KMS-11 (cell line): ENCODE measurements at regions not wholly inside any gene's neighbourhood (a gene's known extent, or its start where the extent isn't known, plus 50 kb on each side); places are given as distances from the start of the nearest gene placed in this dataset.

Source experiments
- H2AFZ ChIP-seq: fragments of 200-600 bp; sonication (generic); 2 replicates; pipeline ENCODE4 v1.6.1; 2016; ENCODE audit warnings: antibody characterized with exemption, mixed run types, low read depth
- H3K27ac ChIP-seq: fragments of 200-600 bp; sonication (generic); 2 replicates; pipeline ENCODE4 v1.6.1; 2016; ENCODE audit warnings: mild to moderate bottlenecking, mixed run types
- H3K27me3 ChIP-seq: fragments of 200-600 bp; sonication (generic); 2 replicates; pipeline ENCODE4 v1.6.1; 2017; ENCODE audit warnings: mild to moderate bottlenecking, low read depth, mixed run types, moderate library complexity; ENCODE audit not compliant: insufficient read depth
- H3K36me3 ChIP-seq: fragments of 200-600 bp; sonication (generic); 2 replicates; pipeline ENCODE4 v1.6.1; 2017; ENCODE audit warnings: mild to moderate bottlenecking, mixed run types; ENCODE audit not compliant: insufficient read depth
- H3K4me1 ChIP-seq: fragments of 200-600 bp; sonication (generic); 2 replicates; pipeline ENCODE4 v1.6.1; 2016; ENCODE audit warnings: mild to moderate bottlenecking, low read depth, mixed run types; ENCODE audit not compliant: poor library complexity, severe bottlenecking
- H3K4me2 ChIP-seq: fragments of 200-600 bp; sonication (generic); 2 replicates; pipeline ENCODE4 v1.7.0; 2016; ENCODE audit warnings: mild to moderate bottlenecking, mixed run types
- H3K4me3 ChIP-seq: fragments of 200-600 bp; sonication (generic); IDR thresholded peaks from 2 replicates; pipeline ENCODE4 v1.6.1; 2017; ENCODE audit warnings: low read depth, low read length, mixed read lengths; ENCODE audit not compliant: insufficient read depth
- H3K79me2 ChIP-seq: fragments of 200-600 bp; sonication (generic); 2 replicates; pipeline ENCODE4 v1.6.1; 2016; ENCODE audit warnings: low read depth, mixed run types; ENCODE audit not compliant: insufficient read depth
- H3K9ac ChIP-seq: fragments of 200-600 bp; sonication (generic); 2 replicates; pipeline ENCODE4 v1.6.1; 2016; ENCODE audit warnings: mild to moderate bottlenecking, mixed run types
- H4K20me1 ChIP-seq: fragments of 200-600 bp; sonication (generic); 2 replicates; pipeline ENCODE4 v1.6.1; 2016; ENCODE audit warnings: mild to moderate bottlenecking, mixed run types; ENCODE audit not compliant: insufficient read depth
- TF ChIP-seq, protein P1 (sequence below): fragments of 200-600 bp; sonication (generic); conservative IDR thresholded peaks from 2 replicates; pipeline ENCODE4 v1.6.1; 2017; ENCODE audit warnings: low read depth, mild to moderate bottlenecking, antibody characterized with exemption, low read length, moderate library complexity, mixed read lengths

DNA sequence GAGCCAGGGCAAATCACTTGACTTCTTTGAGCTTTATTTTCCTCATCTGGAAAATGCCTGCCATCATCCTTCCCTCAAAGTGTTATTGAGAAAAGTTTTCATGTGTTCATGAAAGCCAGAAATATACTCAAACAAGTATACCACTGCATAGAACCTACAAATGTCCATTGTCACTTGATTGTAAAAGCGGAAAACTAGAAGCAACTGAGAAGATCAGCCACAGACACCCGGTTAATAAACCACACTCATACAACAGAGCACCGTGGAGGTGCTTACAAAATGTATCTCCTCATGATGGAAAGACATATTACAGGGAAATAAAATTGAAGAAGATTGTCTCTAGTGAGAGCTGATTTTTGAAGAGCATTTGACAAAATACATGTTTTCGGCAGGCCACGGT is 117.2 kb upstream of the MSX2 start:
- TF ChIP-seq, protein P1, sequence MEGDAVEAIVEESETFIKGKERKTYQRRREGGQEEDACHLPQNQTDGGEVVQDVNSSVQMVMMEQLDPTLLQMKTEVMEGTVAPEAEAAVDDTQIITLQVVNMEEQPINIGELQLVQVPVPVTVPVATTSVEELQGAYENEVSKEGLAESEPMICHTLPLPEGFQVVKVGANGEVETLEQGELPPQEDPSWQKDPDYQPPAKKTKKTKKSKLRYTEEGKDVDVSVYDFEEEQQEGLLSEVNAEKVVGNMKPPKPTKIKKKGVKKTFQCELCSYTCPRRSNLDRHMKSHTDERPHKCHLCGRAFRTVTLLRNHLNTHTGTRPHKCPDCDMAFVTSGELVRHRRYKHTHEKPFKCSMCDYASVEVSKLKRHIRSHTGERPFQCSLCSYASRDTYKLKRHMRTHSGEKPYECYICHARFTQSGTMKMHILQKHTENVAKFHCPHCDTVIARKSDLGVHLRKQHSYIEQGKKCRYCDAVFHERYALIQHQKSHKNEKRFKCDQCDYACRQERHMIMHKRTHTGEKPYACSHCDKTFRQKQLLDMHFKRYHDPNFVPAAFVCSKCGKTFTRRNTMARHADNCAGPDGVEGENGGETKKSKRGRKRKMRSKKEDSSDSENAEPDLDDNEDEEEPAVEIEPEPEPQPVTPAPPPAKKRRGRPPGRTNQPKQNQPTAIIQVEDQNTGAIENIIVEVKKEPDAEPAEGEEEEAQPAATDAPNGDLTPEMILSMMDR, result no peak
- Histone ChIP-seq H3K27ac (no peak overlapping the region), H4K20me1 (no peaks in the 10 kb centered on the region), H3K79me2 (no peaks in the 10 kb centered on the region), H3K36me3 (no peaks in the 10 kb centered on the region), H3K27me3 (no peaks in the 10 kb centered on the region), H3K4me3 (no peak overlapping the region), H3K4me1 (no peaks in the 10 kb centered on the region), H3K4me2 (no peak overlapping the region), H2AFZ (no peak overlapping the region), H3K9ac (no peak overlapping the region)

DNA sequence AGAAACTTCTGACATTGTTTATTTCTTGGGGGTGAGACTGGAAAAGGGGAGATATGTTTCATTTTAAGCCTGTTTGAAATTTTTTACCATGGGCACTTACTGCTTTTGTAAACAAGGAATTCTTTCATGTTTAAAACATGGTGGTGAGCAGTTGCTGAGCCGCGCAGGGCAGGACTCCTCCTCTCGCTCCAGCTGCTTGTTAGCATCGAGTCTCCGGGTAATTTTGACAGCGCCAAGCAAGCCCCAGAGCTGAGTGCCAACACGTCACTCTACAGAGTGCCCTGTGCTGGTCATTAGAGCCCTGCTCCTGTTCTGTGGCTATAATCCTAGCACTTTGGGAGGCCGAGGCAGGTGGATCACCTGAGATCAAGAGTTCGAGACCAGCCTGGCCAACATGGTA is 116.5 kb upstream of the MSX2 start:
- H3K4me1 ChIP-seq, result no peaks in the 10 kb centered on the region
- no peak overlapping the region for H3K4me2 ChIP-seq
- H3K9ac ChIP-seq, result no peak overlapping the region
- no peaks in the 10 kb centered on the region for H4K20me1 ChIP-seq
- H3K79me2 ChIP-seq, result no peaks in the 10 kb centered on the region
- no peaks in the 10 kb centered on the region for H3K27me3 ChIP-seq
- no peak overlapping the region for H3K4me3 ChIP-seq
- no peaks in the 10 kb centered on the region for H3K36me3 ChIP-seq
- H3K27ac ChIP-seq, result no peak overlapping the region
- no peak overlapping the region for H2AFZ ChIP-seq
- TF ChIP-seq, protein P1, result no peak

DNA sequence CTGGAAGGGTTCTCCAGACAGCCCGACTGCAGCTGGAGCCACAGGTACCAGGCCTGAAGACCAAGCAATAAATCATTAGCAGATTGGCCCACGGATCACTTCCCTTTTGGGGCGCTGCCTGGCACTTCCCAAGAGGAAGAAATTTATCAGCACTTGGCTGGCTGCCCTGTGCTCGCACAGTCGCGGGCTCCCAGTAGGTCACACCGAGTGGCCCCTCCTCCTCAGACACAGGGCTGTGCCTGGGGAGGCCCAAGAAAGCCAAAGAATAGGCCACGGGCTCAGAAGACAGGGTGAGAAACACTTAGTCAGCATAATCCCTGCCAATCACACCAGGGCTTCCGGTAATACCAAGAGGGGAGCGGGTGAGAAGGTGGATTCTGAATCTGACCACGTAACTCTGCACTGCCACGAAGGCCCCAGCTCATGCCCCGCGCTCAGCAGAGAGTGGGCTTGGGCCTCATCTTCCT is 115.7 kb upstream of the MSX2 start:
- H3K79me2 ChIP-seq, result no peaks in the 10 kb centered on the region
- H3K9ac ChIP-seq, result no peak overlapping the region
- no peaks in the 10 kb centered on the region for H3K4me1 ChIP-seq
- no peaks in the 10 kb centered on the region for H4K20me1 ChIP-seq
- no peak overlapping the region for H2AFZ ChIP-seq
- no peak overlapping the region for H3K4me2 ChIP-seq
- no peak overlapping the region for H3K4me3 ChIP-seq
- TF ChIP-seq, protein P1, result no peak
- H3K27ac ChIP-seq, result no peak overlapping the region
- H3K36me3 ChIP-seq, result no peaks in the 10 kb centered on the region
- no peaks in the 10 kb centered on the region for H3K27me3 ChIP-seq

DNA sequence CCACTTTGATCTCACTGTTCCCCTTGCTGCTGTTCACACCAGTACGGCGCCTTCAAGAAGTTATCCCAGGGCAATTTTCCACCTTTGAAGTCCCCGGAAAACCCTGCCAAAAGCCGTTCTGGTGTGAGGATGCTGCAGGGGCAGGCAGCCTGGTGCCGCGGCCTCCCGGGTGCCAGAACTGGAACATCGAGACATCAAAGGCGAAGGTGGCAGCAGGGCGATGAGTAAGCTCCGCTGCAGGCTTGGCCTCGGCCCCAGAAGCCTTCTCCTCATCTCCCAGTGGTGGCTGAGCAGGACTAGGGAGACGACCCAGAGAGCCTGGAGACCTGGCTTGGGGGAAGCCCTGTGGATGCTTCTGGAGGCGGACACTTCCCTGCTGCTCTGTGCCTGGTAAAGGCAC is 115.3 kb upstream of the MSX2 start:
- H3K27me3 ChIP-seq, result no peaks in the 10 kb centered on the region
- H3K4me3 ChIP-seq, result no peak overlapping the region
- no peaks in the 10 kb centered on the region for H3K36me3 ChIP-seq
- H2AFZ ChIP-seq, result no peak overlapping the region
- H3K27ac ChIP-seq, result no peak overlapping the region
- no peaks in the 10 kb centered on the region for H3K4me1 ChIP-seq
- TF ChIP-seq, protein P1, result no peak
- no peaks in the 10 kb centered on the region for H4K20me1 ChIP-seq
- no peak overlapping the region for H3K9ac ChIP-seq
- no peak overlapping the region for H3K4me2 ChIP-seq
- no peaks in the 10 kb centered on the region for H3K79me2 ChIP-seq
